ENCODE measurements at regions not wholly inside any gene's neighbourhood (a gene's known extent, or its start where the extent isn't known, plus 50 kb on each side); places are given as distances from the start of the nearest gene placed in this dataset.

DNA sequence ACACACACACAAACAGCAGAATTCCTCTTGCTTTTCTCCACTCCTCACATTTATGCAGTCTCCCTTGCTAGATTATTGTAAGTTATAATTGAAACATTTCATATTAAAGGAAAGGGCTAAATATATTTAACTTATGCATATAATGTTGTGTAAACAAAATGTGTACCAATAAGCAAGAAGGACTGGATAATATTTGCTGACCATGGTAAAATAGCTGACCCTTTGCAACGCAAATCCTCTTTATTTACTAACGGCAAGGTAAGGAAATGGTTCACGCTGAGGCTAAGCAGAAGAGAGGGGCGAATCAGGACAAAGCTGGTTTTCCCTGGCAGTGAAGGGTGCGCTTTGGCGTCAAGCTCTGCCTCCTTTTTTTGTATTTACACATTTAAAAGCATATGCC, 154.2 kb upstream of the IRX4 start:
- no peak for TF ChIP-seq POLR2AphosphoS5 (IDR thresholded peaks at IDR 0.05)
- TF ChIP-seq CTCF (IDR thresholded peaks at IDR 0.05 in 8 of 11, conservative IDR thresholded peaks at IDR 0.05 in 3 of 11) = no peak

Measured in spleen (tissue), 7 donors.